GM06990 (cell line): ENCODE measurements at regions not wholly inside any gene's neighbourhood (a gene's known extent, or its start where the extent isn't known, plus 50 kb on each side); places are given as distances from the start of the nearest gene placed in this dataset.
A peak's percentile ranks its signal among the peaks of the same experiment; 100 is the strongest.

Experiments used
- DNase-seq: peaks from one replicate; pipeline ENCODE4 v3.0.0-alpha.2; 2011; ENCODE audit not compliant: insufficient read length; ENCODE audit errors: extremely low read depth
- H3K27me3 ChIP-seq: replicated peaks from 2 replicates; pipeline ENCODE4 v1.6.0; 2011; ENCODE audit warnings: low read length; ENCODE audit not compliant: control insufficient read depth, insufficient read depth
- H3K36me3 ChIP-seq: 2 replicates; pipeline ENCODE4 v1.5.1; 2011; ENCODE audit warnings: low read length; ENCODE audit not compliant: control insufficient read depth, insufficient read depth
- H3K4me3 ChIP-seq: replicated peaks from 2 replicates; pipeline ENCODE4 v1.5.1; 2011; ENCODE audit warnings: low read depth, mild to moderate bottlenecking, control low read depth, low read length
- TF ChIP-seq, protein P1 (sequence below): IDR thresholded peaks from 2 replicates; pipeline ENCODE4 v1.5.1; 2011; ENCODE audit warnings: low read length, control low read depth, mild to moderate bottlenecking, inconsistent platforms; ENCODE audit not compliant: insufficient read depth, poor library complexity, severe bottlenecking

DNA sequence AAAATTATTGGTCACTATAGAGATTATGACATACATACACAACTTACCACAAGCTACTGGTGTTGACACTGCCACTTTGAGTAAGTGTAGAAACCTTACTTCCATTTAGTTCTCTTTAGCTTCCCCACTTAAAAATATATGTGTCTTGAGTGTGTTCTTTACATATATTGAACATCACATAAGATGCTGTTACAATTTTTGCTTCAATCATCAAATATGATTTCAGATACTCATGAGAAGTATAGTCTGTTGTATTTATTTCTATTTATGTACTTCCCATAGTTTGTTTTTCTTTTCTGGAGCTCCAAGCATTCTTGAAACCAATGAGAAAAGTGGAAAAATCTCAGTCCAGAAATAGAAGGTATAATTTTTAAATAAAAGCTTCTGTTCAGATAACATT, 102.7 kb upstream of the SDK1 start:
- H3K36me3 ChIP-seq: no peaks in the 10 kb centered on the region
- no peak overlapping the region for H3K4me3 ChIP-seq
- no peaks in the 10 kb centered on the region for H3K27me3 ChIP-seq
- no peak for DNase-seq
- TF ChIP-seq, protein P1, sequence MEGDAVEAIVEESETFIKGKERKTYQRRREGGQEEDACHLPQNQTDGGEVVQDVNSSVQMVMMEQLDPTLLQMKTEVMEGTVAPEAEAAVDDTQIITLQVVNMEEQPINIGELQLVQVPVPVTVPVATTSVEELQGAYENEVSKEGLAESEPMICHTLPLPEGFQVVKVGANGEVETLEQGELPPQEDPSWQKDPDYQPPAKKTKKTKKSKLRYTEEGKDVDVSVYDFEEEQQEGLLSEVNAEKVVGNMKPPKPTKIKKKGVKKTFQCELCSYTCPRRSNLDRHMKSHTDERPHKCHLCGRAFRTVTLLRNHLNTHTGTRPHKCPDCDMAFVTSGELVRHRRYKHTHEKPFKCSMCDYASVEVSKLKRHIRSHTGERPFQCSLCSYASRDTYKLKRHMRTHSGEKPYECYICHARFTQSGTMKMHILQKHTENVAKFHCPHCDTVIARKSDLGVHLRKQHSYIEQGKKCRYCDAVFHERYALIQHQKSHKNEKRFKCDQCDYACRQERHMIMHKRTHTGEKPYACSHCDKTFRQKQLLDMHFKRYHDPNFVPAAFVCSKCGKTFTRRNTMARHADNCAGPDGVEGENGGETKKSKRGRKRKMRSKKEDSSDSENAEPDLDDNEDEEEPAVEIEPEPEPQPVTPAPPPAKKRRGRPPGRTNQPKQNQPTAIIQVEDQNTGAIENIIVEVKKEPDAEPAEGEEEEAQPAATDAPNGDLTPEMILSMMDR: no peak

DNA sequence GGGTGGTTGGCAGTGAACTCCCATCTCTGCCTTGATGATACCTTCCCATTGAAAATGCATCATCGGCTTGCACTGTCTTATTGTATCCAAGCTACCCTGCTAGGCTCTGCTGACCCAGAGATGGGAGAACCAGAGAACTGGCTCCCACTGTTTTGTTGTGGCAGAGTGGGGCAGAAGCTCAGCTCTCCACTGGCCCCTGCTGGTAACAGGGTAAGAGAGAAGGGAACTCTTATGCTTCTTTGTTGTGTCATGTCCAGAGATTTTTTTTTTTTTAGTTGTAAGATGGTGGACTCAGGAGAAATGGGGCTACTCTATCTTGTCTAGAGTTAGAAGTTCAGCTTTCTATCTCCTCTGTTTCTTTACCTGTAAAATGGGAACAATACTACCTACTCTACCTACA, 100.5 kb upstream of the SDK1 start:
- Histone ChIP-seq H3K4me3 (no peak overlapping the region), H3K27me3 (no peaks in the 10 kb centered on the region), H3K36me3 (no peaks in the 10 kb centered on the region)
- TF ChIP-seq, protein P1: peak; percentile 73
- DNase-seq: no peak

DNA sequence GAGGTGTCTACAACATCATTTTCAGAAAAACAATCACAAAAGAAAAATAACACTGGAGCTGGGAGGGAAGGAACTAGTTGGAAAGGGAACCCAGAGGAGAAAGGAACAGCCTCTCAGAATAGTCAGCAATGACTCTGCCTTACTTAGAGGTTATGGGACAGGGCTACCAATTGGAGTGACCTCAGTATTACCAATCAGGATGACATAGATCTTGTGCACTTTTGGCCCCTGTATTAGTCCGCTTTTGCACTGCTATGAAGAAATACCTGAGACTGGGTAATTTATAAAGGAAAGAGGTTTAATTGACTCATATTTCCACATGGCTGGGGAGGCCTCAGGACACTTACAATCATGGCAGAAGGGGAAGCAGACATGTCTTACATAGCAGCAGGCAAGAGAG, 99.7 kb upstream of the SDK1 start:
- DNase-seq: no peak
- Histone ChIP-seq H3K27me3 (no peaks in the 10 kb centered on the region), H3K36me3 (no peaks in the 10 kb centered on the region), H3K4me3 (no peak overlapping the region)
- TF ChIP-seq, protein P1: no peak

DNA sequence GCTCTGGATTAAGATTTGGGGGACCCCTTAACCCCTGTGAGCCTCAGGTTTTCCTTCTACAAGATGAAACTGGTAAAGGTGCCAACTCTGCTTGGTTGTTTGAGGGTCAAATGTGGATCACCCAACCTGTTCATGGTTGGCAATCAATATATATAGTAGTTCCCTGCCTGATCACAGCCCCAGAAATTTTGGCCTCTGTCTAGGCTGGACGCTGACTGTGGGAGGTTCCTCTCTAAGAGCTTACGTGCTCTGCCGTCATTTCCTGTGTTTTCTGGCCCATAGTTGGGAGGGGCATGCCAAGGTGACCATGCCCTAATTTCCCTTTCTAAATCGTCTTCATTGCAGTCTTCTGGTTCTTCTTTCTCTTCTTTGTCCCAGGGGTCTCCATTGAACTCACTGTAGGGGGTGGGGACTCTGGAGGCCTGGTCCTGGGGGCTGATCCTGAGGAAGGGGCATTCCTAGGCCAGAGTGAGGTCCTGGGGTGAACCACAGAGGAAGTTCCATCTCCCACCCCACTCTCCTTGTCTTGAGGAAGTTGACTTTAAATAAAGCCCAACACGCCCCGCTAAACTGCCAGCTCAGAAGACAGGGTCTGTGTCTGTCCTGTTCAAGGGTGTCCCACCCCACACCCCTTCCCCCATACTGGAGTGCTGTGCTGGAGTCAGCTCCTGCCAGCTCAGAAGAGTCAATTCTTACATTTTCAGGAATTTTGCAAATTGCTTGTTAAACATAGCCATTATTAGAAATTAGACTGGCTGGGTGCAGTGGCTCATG, 98.9 kb upstream of the SDK1 start:
- DNase-seq: no peak
- Histone ChIP-seq H3K4me3 (no peak overlapping the region), H3K36me3 (no peaks in the 10 kb centered on the region), H3K27me3 (no peaks in the 10 kb centered on the region)
- TF ChIP-seq, protein P1: no peak

DNA sequence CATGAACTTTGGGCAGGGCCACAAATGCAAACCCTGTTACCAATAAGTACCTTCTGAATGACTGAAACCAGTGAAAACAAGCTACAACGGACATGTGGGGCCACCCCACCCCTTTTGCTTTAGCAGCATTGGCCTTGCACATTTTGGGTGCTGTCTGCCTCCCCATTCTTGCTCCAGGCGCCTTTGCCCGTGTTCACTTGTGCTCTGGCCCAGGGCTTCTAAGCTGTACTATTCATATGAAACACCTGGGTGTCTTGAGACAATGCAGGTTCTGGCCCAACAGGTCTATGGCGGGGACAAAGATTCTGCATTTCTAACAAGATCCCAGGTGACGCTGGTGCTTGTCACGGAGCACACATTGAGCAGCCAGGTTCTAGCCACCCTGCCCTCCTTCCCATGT, 96.5 kb upstream of the SDK1 start:
- TF ChIP-seq, protein P1: no peak
- H3K4me3 ChIP-seq: no peak overlapping the region

More for the DNA sequence above, 96.5 kb upstream of the SDK1 start:
- no peaks in the 10 kb centered on the region for H3K36me3 ChIP-seq
- H3K27me3 ChIP-seq: no peaks in the 10 kb centered on the region
- no peak for DNase-seq
